Parathyroid adenoma (tissue), 2 donors: ENCODE measurements at regions not wholly inside any gene's neighbourhood (a gene's known extent, or its start where the extent isn't known, plus 50 kb on each side); places are given as distances from the start of the nearest gene placed in this dataset.

Source experiments
- H2AFZ ChIP-seq: fragments of 300-600 bp; sonication (generic); one replicate; pipeline ENCODE4 v1.7.0; 2017; ENCODE audit warnings: antibody characterized with exemption, mild to moderate bottlenecking
- H3K27ac ChIP-seq: fragments of 300-600 bp; sonication (generic); one replicate; pipeline ENCODE4 v1.7.0; 2017
- H3K27me3 ChIP-seq: fragments of 300-600 bp; sonication (generic); one replicate; pipeline ENCODE4 v1.7.0; 2017; ENCODE audit warnings: low read length; ENCODE audit not compliant: control insufficient read depth, insufficient read depth
- H3K36me3 ChIP-seq: fragments of 300-600 bp; sonication (generic); one replicate; pipeline ENCODE4 v1.7.0; 2017; ENCODE audit warnings: low read length; ENCODE audit not compliant: control insufficient read depth, insufficient read depth
- H3K4me1 ChIP-seq: fragments of 300-600 bp; sonication (generic); one replicate; pipeline ENCODE4 v1.7.0; 2017; ENCODE audit warnings: control low read depth
- H3K4me2 ChIP-seq: fragments of 300-600 bp; sonication (generic); one replicate; pipeline ENCODE4 v1.7.0; 2017; ENCODE audit warnings: low read length
- H3K4me3 ChIP-seq: fragments of 300-600 bp; sonication (generic); one replicate; pipeline ENCODE4 v1.7.0; 2017; ENCODE audit warnings: low read depth, low read length
- H3K79me2 ChIP-seq: fragments of 300-600 bp; sonication (generic); one replicate; pipeline ENCODE4 v1.7.0; 2017; ENCODE audit warnings: control low read depth
- H3K9ac ChIP-seq: fragments of 300-600 bp; sonication (generic); one replicate; pipeline ENCODE4 v1.7.0; 2017; ENCODE audit warnings: mild to moderate bottlenecking
- H3K9me3 ChIP-seq: fragments of 300-600 bp; sonication (generic); one replicate; pipeline ENCODE4 v1.7.0; 2017; ENCODE audit warnings: low read length; ENCODE audit not compliant: control insufficient read depth
- CTCF ChIP-seq: fragments of 300-600 bp; sonication (generic); IDR thresholded peaks from one replicate; pipeline ENCODE4 v1.7.0; 2017; ENCODE audit warnings: antibody characterized with exemption, mild to moderate bottlenecking
- donor health status: primary hyperparathyroidism.

GRCh38 chr4:54607067-54607466 lies 50.7 kb upstream of the KIT start:
- Histone ChIP-seq H3K4me3 (no peak overlapping the region), H3K4me1 (no peaks in the 10 kb centered on the region), H2AFZ (no peak overlapping the region), H3K79me2 (no peaks in the 10 kb centered on the region), H3K36me3 (no peaks in the 10 kb centered on the region), H3K27me3 (no peaks in the 10 kb centered on the region), H3K27ac (no peak overlapping the region), H3K9me3 (no peaks in the 10 kb centered on the region), H3K9ac (no peak overlapping the region), H3K4me2 (no peak overlapping the region)
- no peak for TF ChIP-seq CTCF

GRCh38 chr4:54607521-54607920 lies 50.2 kb upstream of the KIT start:
- Histone ChIP-seq H3K4me3 (no peak overlapping the region), H3K27me3 (no peaks in the 10 kb centered on the region), H2AFZ (no peak overlapping the region), H3K36me3 (no peaks in the 10 kb centered on the region), H3K9me3 (no peaks in the 10 kb centered on the region), H3K9ac (no peak overlapping the region), H3K79me2 (no peaks in the 10 kb centered on the region), H3K4me1 (no peaks in the 10 kb centered on the region), H3K27ac (no peak overlapping the region), H3K4me2 (no peak overlapping the region)
- no peak for TF ChIP-seq CTCF
